Liver (tissue), 8 donors: ENCODE measurements at regions not wholly inside any gene's neighbourhood (a gene's known extent, or its start where the extent isn't known, plus 50 kb on each side); places are given as distances from the start of the nearest gene placed in this dataset.

Source experiments
- DNase-seq: peaks from one replicate; pipeline ENCODE4 v3.0.0-alpha.2; 2017; ENCODE audit warnings: low spot score
- H3K27ac ChIP-seq, 2 donors: one replicate each; pipeline ENCODE4 v1.7.0; 2013; ENCODE audit warnings: inconsistent platforms in 2 of 2, low read length in 2 of 2, control low read depth in 1 of 2, low read depth in 1 of 2, mild to moderate bottlenecking in 1 of 2
- H3K27me3 ChIP-seq, 4 donors: one replicate each; pipeline versions ENCODE4 v1.6.1 to v1.7.0; 2013; ENCODE audit warnings: low read length in 3 of 4, inconsistent platforms in 1 of 4, mild to moderate bottlenecking in 1 of 4, moderate library complexity in 1 of 4; ENCODE audit not compliant: control insufficient read depth in 4 of 4, insufficient read depth in 4 of 4
- H3K36me3 ChIP-seq, 4 donors: one replicate each; pipeline versions ENCODE4 v1.6.1 to v1.7.0; 2013; ENCODE audit warnings: low read length in 3 of 4, mild to moderate bottlenecking in 3 of 4, low read depth in 1 of 4, moderate library complexity in 1 of 4; ENCODE audit not compliant: control insufficient read depth in 4 of 4, insufficient read depth in 3 of 4
- H3K4me1 ChIP-seq, 4 donors: one replicate each; pipeline versions ENCODE4 v1.6.1 to v1.7.0; 2013; ENCODE audit warnings: low read length in 3 of 4, mild to moderate bottlenecking in 3 of 4, moderate library complexity in 1 of 4; ENCODE audit not compliant: control insufficient read depth in 4 of 4, insufficient read depth in 4 of 4
- H3K4me3 ChIP-seq, 3 donors: one replicate each; pipeline versions ENCODE4 v1.6.1 to v1.7.0; 2013; ENCODE audit warnings: low read length in 3 of 3, control low read depth in 1 of 3, low read depth in 1 of 3, mild to moderate bottlenecking in 1 of 3
- H3K9ac ChIP-seq, 2 donors: one replicate each; pipeline ENCODE4 v1.7.0; 2013; ENCODE audit warnings: low read length in 2 of 2, mild to moderate bottlenecking in 2 of 2, moderate library complexity in 2 of 2, control low read depth in 1 of 2, low read depth in 1 of 2
- H3K9me3 ChIP-seq, 4 donors: one replicate each; pipeline versions ENCODE4 v1.6.1 to v1.7.0; 2013; ENCODE audit warnings: low read length in 3 of 4; ENCODE audit not compliant: control insufficient read depth in 4 of 4
- FOXA1 ChIP-seq: IDR thresholded peaks from 2 replicates; pipeline ENCODE4 v1.6.1; 2016; ENCODE audit warnings: antibody characterized with exemption
- GABPA ChIP-seq, 2 donors: IDR thresholded peaks in 1 of 2; conservative IDR thresholded peaks in 1 of 2; 2 replicates each; pipeline ENCODE4 v1.6.1; 2016; ENCODE audit warnings: antibody characterized with exemption in 2 of 2, mild to moderate bottlenecking in 1 of 2, moderate library complexity in 1 of 2
- JUND ChIP-seq, 2 donors: IDR thresholded peaks; 2 replicates each; pipeline ENCODE4 v1.6.1; 2016; ENCODE audit warnings: antibody characterized with exemption in 2 of 2
- NR2F2 ChIP-seq: IDR thresholded peaks from 2 replicates; pipeline ENCODE4 v1.6.1; 2016; ENCODE audit warnings: antibody characterized with exemption
- RAD21 ChIP-seq, 2 donors: IDR thresholded peaks; 2 replicates each; pipeline ENCODE4 v1.6.1; 2016; ENCODE audit warnings: antibody characterized with exemption in 2 of 2, mild to moderate bottlenecking in 2 of 2
- RXRA ChIP-seq, 2 donors: IDR thresholded peaks; 2 replicates each; pipeline ENCODE4 v1.6.1; 2017 to 2018; ENCODE audit warnings: antibody characterized with exemption in 2 of 2, mild to moderate bottlenecking in 1 of 2
- SP1 ChIP-seq: IDR thresholded peaks from 2 replicates; pipeline ENCODE4 v1.6.1; 2018; ENCODE audit warnings: antibody characterized with exemption, mild to moderate bottlenecking
- TAF1 ChIP-seq: conservative IDR thresholded peaks from 2 replicates; pipeline ENCODE4 v1.6.1; 2016; ENCODE audit warnings: antibody characterized with exemption, mild to moderate bottlenecking
- YY1 ChIP-seq: IDR thresholded peaks from 2 replicates; pipeline ENCODE4 v1.6.1; 2016; ENCODE audit warnings: antibody characterized with exemption, mild to moderate bottlenecking
- WGBS: extraction: QIAGEN DNeasy Blood & Tissue Kit; methylation state at CpG from one replicate; pipeline ENCODE4 v1.1.7; 2013; 5-methylcytosine and 5-hydroxymethylcytosine counted together
- TF ChIP-seq, protein P1 (sequence below): IDR thresholded peaks from 2 replicates; pipeline ENCODE4 v1.6.1; 2016; ENCODE audit warnings: antibody characterized with exemption
- TF ChIP-seq, protein P2 (sequence below): IDR thresholded peaks from 2 replicates; pipeline ENCODE4 v1.6.1; 2016; ENCODE audit warnings: antibody characterized with exemption
- TF ChIP-seq, protein P3 (sequence below): IDR thresholded peaks from 2 replicates; pipeline ENCODE4 v1.6.1; 2016; ENCODE audit warnings: antibody characterized with exemption
- TF ChIP-seq, protein P4 (sequence below): fragments of 150-350 bp; IDR thresholded peaks from 2 replicates; pipeline ENCODE4 v1.5.1; 2017; ENCODE audit warnings: improper control_type of control experiment, low read depth, low read length; ENCODE audit not compliant: missing input control
- donor health status: healthy.
- donor health status: healthy.
- donor health status: healthy.
- donor health status: healthy.
- donor health status: healthy.

DNA sequence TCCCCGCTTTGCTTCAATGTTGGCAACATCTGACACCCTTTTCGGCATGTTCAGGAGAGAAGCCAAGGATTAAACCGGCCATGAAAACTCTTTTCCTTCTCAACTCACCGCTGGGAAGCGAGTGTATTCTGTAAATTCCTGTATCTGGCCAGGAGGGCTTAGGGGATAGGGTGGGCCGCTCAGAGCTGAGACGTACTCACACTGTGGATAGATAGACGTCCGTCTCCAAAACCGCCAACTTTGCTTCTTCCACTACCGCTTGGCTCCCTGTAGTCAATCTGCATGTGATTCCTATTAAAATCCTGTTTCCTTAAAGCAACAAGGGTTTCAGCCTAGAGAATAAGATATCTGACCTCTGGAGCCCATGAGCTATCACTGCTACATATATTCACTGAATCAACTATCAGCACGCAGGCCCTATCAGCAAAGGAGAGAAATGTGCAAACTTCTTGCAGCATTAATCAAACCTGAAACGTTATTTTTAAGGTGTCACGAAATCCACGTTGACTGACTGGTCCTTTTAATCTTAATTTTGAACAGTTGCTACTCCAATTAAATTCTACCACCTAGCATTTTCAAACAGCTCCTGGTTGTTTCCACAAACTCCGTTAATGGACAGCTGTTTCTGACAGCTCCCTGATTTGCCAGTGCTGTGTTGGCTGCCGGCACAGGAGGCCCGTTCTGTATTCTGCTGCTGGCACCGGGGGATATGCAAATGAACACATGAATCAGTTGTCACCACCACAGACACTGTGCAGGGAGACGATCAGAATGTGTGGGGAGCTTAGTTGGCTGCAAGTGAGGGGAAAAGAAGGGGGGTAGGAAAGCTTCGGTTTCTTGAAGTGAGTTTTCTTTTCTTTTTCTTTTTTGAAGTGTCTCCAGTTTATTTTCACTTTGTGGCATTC is 438.9 kb upstream of the ARRDC4 start:
- TF ChIP-seq, protein P1, sequence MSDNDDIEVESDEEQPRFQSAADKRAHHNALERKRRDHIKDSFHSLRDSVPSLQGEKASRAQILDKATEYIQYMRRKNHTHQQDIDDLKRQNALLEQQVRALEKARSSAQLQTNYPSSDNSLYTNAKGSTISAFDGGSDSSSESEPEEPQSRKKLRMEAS = no peak
- TF ChIP-seq GABPA (IDR thresholded peaks at IDR 0.05 in 1 of 2, conservative IDR thresholded peaks at IDR 0.05 in 1 of 2) (no peak), RXRA (IDR thresholded peaks at IDR 0.05) (no peak)
- Histone ChIP-seq H3K27me3 (peaks cover 0 to 6% (median 0%) of the 10 kb centered on the region in 4 donors), H3K36me3 (no peaks in the 10 kb centered on the region), H3K27ac (no peak overlapping the region), H3K9me3 (no peaks in the 10 kb centered on the region), H3K9ac (no peak overlapping the region), H3K4me3 (no peak overlapping the region), H3K4me1 (no peaks in the 10 kb centered on the region)
- 60% methylated on average over 21 of the region's 21 CpGs for whole genome bisulfite sequencing
- DNase-seq = no peak

DNA sequence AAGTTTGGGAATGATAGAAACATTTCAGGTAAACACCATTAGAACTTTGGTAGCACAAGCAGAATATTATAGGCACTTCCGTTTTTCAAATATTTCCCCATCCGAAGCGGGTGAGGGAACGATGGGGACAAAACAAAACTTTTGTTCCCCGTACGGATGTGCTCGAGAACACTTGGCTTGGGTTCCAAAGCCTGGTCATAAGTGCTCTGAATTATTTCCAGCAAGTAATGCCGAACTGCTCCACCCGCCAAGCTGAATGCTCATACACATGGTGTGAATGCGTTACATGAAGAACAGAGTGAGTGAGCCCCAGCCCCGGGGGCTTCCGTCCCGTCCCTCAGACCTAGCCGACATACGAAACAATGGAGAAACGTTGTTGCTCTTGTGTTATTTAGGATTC is 438.2 kb upstream of the ARRDC4 start:
- Histone ChIP-seq H3K27ac (no peak overlapping the region), H3K9ac (no peak overlapping the region), H3K4me1 (no peaks in the 10 kb centered on the region), H3K9me3 (no peaks in the 10 kb centered on the region), H3K36me3 (no peaks in the 10 kb centered on the region), H3K4me3 (no peak overlapping the region), H3K27me3 (peaks cover 0 to 3% (median 0%) of the 10 kb centered on the region in 4 donors)
- no peak for TF ChIP-seq NR2F2
- no peak for TF ChIP-seq RXRA (IDR thresholded peaks at IDR 0.05)
- no peak for TF ChIP-seq FOXA1
- TF ChIP-seq, protein P2, sequence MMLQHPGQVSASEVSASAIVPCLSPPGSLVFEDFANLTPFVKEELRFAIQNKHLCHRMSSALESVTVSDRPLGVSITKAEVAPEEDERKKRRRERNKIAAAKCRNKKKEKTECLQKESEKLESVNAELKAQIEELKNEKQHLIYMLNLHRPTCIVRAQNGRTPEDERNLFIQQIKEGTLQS = no peak
- no peak for TF ChIP-seq RAD21 (IDR thresholded peaks at IDR 0.05)
- TF ChIP-seq, protein P3, sequence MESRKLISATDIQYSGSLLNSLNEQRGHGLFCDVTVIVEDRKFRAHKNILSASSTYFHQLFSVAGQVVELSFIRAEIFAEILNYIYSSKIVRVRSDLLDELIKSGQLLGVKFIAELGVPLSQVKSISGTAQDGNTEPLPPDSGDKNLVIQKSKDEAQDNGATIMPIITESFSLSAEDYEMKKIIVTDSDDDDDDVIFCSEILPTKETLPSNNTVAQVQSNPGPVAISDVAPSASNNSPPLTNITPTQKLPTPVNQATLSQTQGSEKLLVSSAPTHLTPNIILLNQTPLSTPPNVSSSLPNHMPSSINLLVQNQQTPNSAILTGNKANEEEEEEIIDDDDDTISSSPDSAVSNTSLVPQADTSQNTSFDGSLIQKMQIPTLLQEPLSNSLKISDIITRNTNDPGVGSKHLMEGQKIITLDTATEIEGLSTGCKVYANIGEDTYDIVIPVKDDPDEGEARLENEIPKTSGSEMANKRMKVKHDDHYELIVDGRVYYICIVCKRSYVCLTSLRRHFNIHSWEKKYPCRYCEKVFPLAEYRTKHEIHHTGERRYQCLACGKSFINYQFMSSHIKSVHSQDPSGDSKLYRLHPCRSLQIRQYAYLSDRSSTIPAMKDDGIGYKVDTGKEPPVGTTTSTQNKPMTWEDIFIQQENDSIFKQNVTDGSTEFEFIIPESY = no peak
- TF ChIP-seq SP1 = no peak
- TF ChIP-seq, protein P4, sequence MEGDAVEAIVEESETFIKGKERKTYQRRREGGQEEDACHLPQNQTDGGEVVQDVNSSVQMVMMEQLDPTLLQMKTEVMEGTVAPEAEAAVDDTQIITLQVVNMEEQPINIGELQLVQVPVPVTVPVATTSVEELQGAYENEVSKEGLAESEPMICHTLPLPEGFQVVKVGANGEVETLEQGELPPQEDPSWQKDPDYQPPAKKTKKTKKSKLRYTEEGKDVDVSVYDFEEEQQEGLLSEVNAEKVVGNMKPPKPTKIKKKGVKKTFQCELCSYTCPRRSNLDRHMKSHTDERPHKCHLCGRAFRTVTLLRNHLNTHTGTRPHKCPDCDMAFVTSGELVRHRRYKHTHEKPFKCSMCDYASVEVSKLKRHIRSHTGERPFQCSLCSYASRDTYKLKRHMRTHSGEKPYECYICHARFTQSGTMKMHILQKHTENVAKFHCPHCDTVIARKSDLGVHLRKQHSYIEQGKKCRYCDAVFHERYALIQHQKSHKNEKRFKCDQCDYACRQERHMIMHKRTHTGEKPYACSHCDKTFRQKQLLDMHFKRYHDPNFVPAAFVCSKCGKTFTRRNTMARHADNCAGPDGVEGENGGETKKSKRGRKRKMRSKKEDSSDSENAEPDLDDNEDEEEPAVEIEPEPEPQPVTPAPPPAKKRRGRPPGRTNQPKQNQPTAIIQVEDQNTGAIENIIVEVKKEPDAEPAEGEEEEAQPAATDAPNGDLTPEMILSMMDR = no peak
- TF ChIP-seq GABPA (IDR thresholded peaks at IDR 0.05 in 1 of 2, conservative IDR thresholded peaks at IDR 0.05 in 1 of 2) = no peak
- no peak for TF ChIP-seq JUND (IDR thresholded peaks at IDR 0.05)
- no peak for TF ChIP-seq YY1
- DNase-seq = no peak
- 84% methylated on average over 16 of the region's 16 CpGs for WGBS

DNA sequence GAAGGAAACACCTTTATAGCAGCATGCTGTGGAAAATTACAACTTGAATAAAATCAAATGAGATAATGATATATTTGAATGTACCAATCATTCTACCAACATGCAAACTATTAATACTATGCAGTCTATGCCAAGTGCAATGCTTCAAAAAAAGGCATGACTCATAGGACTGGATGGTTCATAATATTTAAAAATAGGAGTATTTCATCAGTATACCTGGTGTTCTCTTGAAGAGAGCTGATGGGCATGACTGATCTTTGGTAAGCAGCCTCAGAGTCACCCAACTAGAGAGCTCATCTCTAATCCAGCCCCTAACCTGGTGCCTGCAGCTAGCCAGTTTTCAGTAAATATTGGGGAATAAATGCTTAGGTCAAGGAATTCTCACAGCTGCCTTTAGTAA is 434.7 kb upstream of the ARRDC4 start:
- H3K9me3 ChIP-seq = no peaks in the 10 kb centered on the region
- no peak for DNase-seq
- H3K4me1 ChIP-seq = no peaks in the 10 kb centered on the region
- no peak overlapping the region for H3K27ac ChIP-seq
- no peak overlapping the region for H3K9ac ChIP-seq
- no peak overlapping the region for H3K4me3 ChIP-seq
- H3K27me3 ChIP-seq = no peaks in the 10 kb centered on the region
- H3K36me3 ChIP-seq = no peaks in the 10 kb centered on the region
- no peak for TF ChIP-seq TAF1
